HEK293 (cell line): ENCODE measurements at regions not wholly inside any gene's neighbourhood (a gene's known extent, or its start where the extent isn't known, plus 50 kb on each side); places are given as distances from the start of the nearest gene placed in this dataset.

Experiments
- CTCF ChIA-PET: fragments of 350-600 bp; formaldehyde crosslinking; extraction: SDS; loops from one replicate; lab custom pipeline; 2021; ENCODE audit warnings: antibody characterized with exemption; lab: Yijun Ruan, JAX
- POLR2A ChIA-PET: fragments of 300-600 bp; formaldehyde crosslinking; extraction: SDS; loops from one replicate; lab custom pipeline; 2020; ENCODE audit warnings: antibody characterized with exemption, inconsistent platforms; lab: Yijun Ruan, JAX
- H3K27ac ChIP-seq: fragments of 200-500 bp; sonication (Bioruptor generic); 2 replicates; pipeline ENCODE4 v1.5.1; 2014; ENCODE audit warnings: low read depth, low read length, control low read depth, inconsistent platforms; ENCODE audit errors: extremely low read depth
- H3K36me3 ChIP-seq, 2 experiments: fragments of 200-500 bp in 1 of 2; sonication (Bioruptor generic) in 1 of 2; 1 replicate in 1 of 2; 2 replicates in 1 of 2; pipeline ENCODE4 v1.5.1; 2014 to 2017; ENCODE audit warnings: inconsistent platforms in 2 of 2, low read length in 2 of 2; ENCODE audit not compliant: control insufficient read depth in 2 of 2, insufficient read depth in 1 of 2
- H3K4me1 ChIP-seq: fragments of 200-500 bp; sonication (Bioruptor generic); 2 replicates; pipeline ENCODE4 v1.5.1; 2014; ENCODE audit warnings: mild to moderate bottlenecking, low read length, inconsistent platforms; ENCODE audit not compliant: control insufficient read depth, insufficient read depth
- H3K4me3 ChIP-seq: 2 replicates; pipeline ENCODE4 v1.5.1; 2011; ENCODE audit warnings: low read depth, mild to moderate bottlenecking, control low read depth, low read length, moderate library complexity
- H3K9me3 ChIP-seq: fragments of 200-500 bp; sonication (Bioruptor generic); 2 replicates; pipeline ENCODE4 v1.5.1; 2014; ENCODE audit warnings: low read depth, low read length, inconsistent platforms; ENCODE audit not compliant: control insufficient read depth, insufficient read depth
- MYNN ChIP-seq: fragments of 450-650 bp; formaldehyde crosslinking; IDR thresholded peaks from 2 replicates; pipeline ENCODE4 v1.5.1; 2016; ENCODE audit warnings: missing biosample characterization, missing genetic modification characterization, borderline replicate concordance
- OVOL3 ChIP-seq: fragments of 450-650 bp; formaldehyde crosslinking; IDR thresholded peaks from 2 replicates; pipeline ENCODE4 v1.5.1; 2016; ENCODE audit warnings: missing biosample characterization, missing genetic modification characterization
- REST ChIP-seq: fragments of 450-650 bp; formaldehyde crosslinking; IDR thresholded peaks from 2 replicates; pipeline ENCODE4 v1.5.1; 2016; ENCODE audit warnings: missing biosample characterization, missing genetic modification characterization
- ZBTB17 ChIP-seq: fragments of 450-650 bp; formaldehyde crosslinking; IDR thresholded peaks from 2 replicates; pipeline ENCODE4 v1.5.1; 2016; ENCODE audit warnings: missing biosample characterization, missing genetic modification characterization
- ZBTB8A ChIP-seq: fragments of 450-650 bp; formaldehyde crosslinking; IDR thresholded peaks from 2 replicates; pipeline ENCODE4 v1.5.1; 2016; ENCODE audit warnings: missing biosample characterization, missing genetic modification characterization
- ZNF132 ChIP-seq: fragments of 450-650 bp; formaldehyde crosslinking; IDR thresholded peaks from 2 replicates; pipeline ENCODE4 v1.5.1; 2017; ENCODE audit warnings: missing biosample characterization, missing genetic modification characterization, borderline replicate concordance
- ZNF140 ChIP-seq: fragments of 450-650 bp; formaldehyde crosslinking; IDR thresholded peaks from 2 replicates; pipeline ENCODE4 v1.5.1; 2016; ENCODE audit warnings: missing biosample characterization, missing genetic modification characterization
- ZNF157 ChIP-seq: fragments of 450-650 bp; formaldehyde crosslinking; IDR thresholded peaks from 2 replicates; pipeline ENCODE4 v1.5.1; 2016; ENCODE audit warnings: missing biosample characterization, missing genetic modification characterization
- ZNF2 ChIP-seq: fragments of 450-650 bp; formaldehyde crosslinking; IDR thresholded peaks from 2 replicates; pipeline ENCODE4 v1.5.1; 2016; ENCODE audit warnings: missing biosample characterization, missing genetic modification characterization
- ZNF214 ChIP-seq: fragments of 450-650 bp; formaldehyde crosslinking; IDR thresholded peaks from 2 replicates; pipeline ENCODE4 v1.5.1; 2017; ENCODE audit warnings: missing biosample characterization, mild to moderate bottlenecking, missing genetic modification characterization, borderline replicate concordance
- ZNF24 ChIP-seq: fragments of 450-650 bp; formaldehyde crosslinking; IDR thresholded peaks from 2 replicates; pipeline ENCODE4 v1.5.1; 2016; ENCODE audit warnings: missing biosample characterization, missing genetic modification characterization
- ZNF423 ChIP-seq: fragments of 450-650 bp; formaldehyde crosslinking; IDR thresholded peaks from 2 replicates; pipeline ENCODE4 v1.5.1; 2016; ENCODE audit warnings: missing biosample characterization, missing genetic modification characterization
- ZNF510 ChIP-seq: fragments of 450-650 bp; formaldehyde crosslinking; IDR thresholded peaks from 2 replicates; pipeline ENCODE4 v1.5.1; 2018; ENCODE audit warnings: mild to moderate bottlenecking, missing genetic modification characterization, missing biosample characterization; ENCODE audit not compliant: insufficient replicate concordance
- ZNF518A ChIP-seq: fragments of 450-650 bp; formaldehyde crosslinking; conservative IDR thresholded peaks from 2 replicates; pipeline ENCODE4 v1.5.1; 2016; ENCODE audit warnings: low read depth, missing biosample characterization, missing genetic modification characterization
- ZNF548 ChIP-seq: fragments of 450-650 bp; formaldehyde crosslinking; IDR thresholded peaks from 2 replicates; pipeline ENCODE4 v1.5.1; 2016; ENCODE audit warnings: missing biosample characterization, missing genetic modification characterization
- ZNF549 ChIP-seq: fragments of 450-650 bp; IDR thresholded peaks from 2 replicates; pipeline ENCODE4 v1.5.1; 2018; ENCODE audit warnings: missing biosample characterization, missing genetic modification characterization, mild to moderate bottlenecking, inconsistent platforms, moderate library complexity
- ZNF561 ChIP-seq: fragments of 450-650 bp; IDR thresholded peaks from 2 replicates; pipeline ENCODE4 v1.5.1; 2018; ENCODE audit warnings: missing biosample characterization, missing genetic modification characterization, borderline replicate concordance
- ZNF585B ChIP-seq: fragments of 450-650 bp; formaldehyde crosslinking; IDR thresholded peaks from 2 replicates; pipeline ENCODE4 v1.5.1; 2016; ENCODE audit warnings: missing biosample characterization, missing genetic modification characterization
- ZNF629 ChIP-seq: fragments of 450-650 bp; formaldehyde crosslinking; IDR thresholded peaks from 2 replicates; pipeline ENCODE4 v1.5.1; 2017; ENCODE audit warnings: missing biosample characterization, missing genetic modification characterization
- ZNF670 ChIP-seq: fragments of 450-650 bp; formaldehyde crosslinking; IDR thresholded peaks from 2 replicates; pipeline ENCODE4 v1.5.1; 2016; ENCODE audit warnings: missing biosample characterization, missing genetic modification characterization, low read depth
- ZNF677 ChIP-seq: fragments of 450-650 bp; IDR thresholded peaks from 2 replicates; pipeline ENCODE4 v1.5.0; 2018; ENCODE audit warnings: missing biosample characterization, mild to moderate bottlenecking, missing genetic modification characterization, moderate library complexity
- ZNF701 ChIP-seq: fragments of 450-650 bp; formaldehyde crosslinking; IDR thresholded peaks from 2 replicates; pipeline ENCODE4 v1.5.1; 2016; ENCODE audit warnings: missing biosample characterization, missing genetic modification characterization
- ZNF704 ChIP-seq: fragments of 450-650 bp; formaldehyde crosslinking; IDR thresholded peaks from 2 replicates; pipeline ENCODE4 v1.5.1; 2016; ENCODE audit warnings: missing biosample characterization, missing genetic modification characterization
- ZNF785 ChIP-seq: fragments of 450-650 bp; formaldehyde crosslinking; IDR thresholded peaks from 2 replicates; pipeline ENCODE4 v1.5.1; 2016; ENCODE audit warnings: missing biosample characterization, missing genetic modification characterization
- ZNF792 ChIP-seq: fragments of 450-650 bp; formaldehyde crosslinking; IDR thresholded peaks from 2 replicates; pipeline ENCODE4 v1.5.1; 2016; ENCODE audit warnings: missing biosample characterization, missing genetic modification characterization

GRCh38 chr3:177789500-177789899 is 592.2 kb upstream of the TBL1XR1 start:
- no peak for TF ChIP-seq ZBTB8A
- no peak for TF ChIP-seq ZNF785 (tag by site-specific recombination)
- TF ChIP-seq ZNF24, result no peak
- TF ChIP-seq ZNF629 (tag by site-specific recombination), result no peak
- no peak for TF ChIP-seq ZNF670 (tag by site-specific recombination)
- no peak for TF ChIP-seq ZNF585B (tag by site-specific recombination)
- no peak for TF ChIP-seq OVOL3 (tag by site-specific recombination)
- no peak for TF ChIP-seq ZNF423 (tag by site-specific recombination)
- TF ChIP-seq ZNF132 (tag by site-specific recombination), result no peak
- no peak for TF ChIP-seq REST
- no peak for TF ChIP-seq ZNF140
- Histone ChIP-seq H3K9me3 (no peaks in the 10 kb centered on the region), H3K27ac (no peak overlapping the region), H3K4me3 (no peak overlapping the region), H3K4me1 (no peaks in the 10 kb centered on the region), H3K36me3 (no peaks in the 10 kb centered on the region)
- ChIA-PET CTCF (no interaction called here), POLR2A (no interaction called here)

- H3K36me3 ChIP-seq, result no peaks in the 10 kb centered on the region
- TF ChIP-seq ZNF677 (tag by site-specific recombination) (no peak), ZNF548 (tag by site-specific recombination) (no peak), ZNF704 (tag by site-specific recombination) (no peak), ZNF549 (tag by site-specific recombination) (no peak), ZNF701 (no peak), ZNF561 (tag by site-specific recombination) (no peak), ZNF2 (tag by site-specific recombination) (no peak)
- TF ChIP-seq, all 188 proteins: peak for 0
- H3K27ac ChIP-seq, result no peak overlapping the region
- no peaks in the 10 kb centered on the region for H3K4me1 ChIP-seq
- ChIA-PET CTCF (no interaction called here), POLR2A (no interaction called here)
- H3K4me3 ChIP-seq, result no peak overlapping the region
- no peaks in the 10 kb centered on the region for H3K9me3 ChIP-seq
Measured at GRCh38 chr3:177792311-177793030, 595.2 kb upstream of the TBL1XR1 start.

GRCh38 chr3:177793451-177793850 is 596.2 kb upstream of the TBL1XR1 start:
- no peaks in the 10 kb centered on the region for H3K4me1 ChIP-seq
- ChIA-PET POLR2A (no interaction called here), CTCF (no interaction called here)
- no peaks in the 10 kb centered on the region for H3K9me3 ChIP-seq
- H3K27ac ChIP-seq, result no peak overlapping the region
- H3K36me3 ChIP-seq, result no peaks in the 10 kb centered on the region
- no peak overlapping the region for H3K4me3 ChIP-seq
- TF ChIP-seq ZNF214, result no peak
- TF ChIP-seq ZBTB17 (tag by site-specific recombination), result no peak
- TF ChIP-seq ZNF518A (tag by site-specific recombination), result no peak
- TF ChIP-seq MYNN (tag by site-specific recombination), result no peak
- TF ChIP-seq ZNF157 (tag by site-specific recombination), result no peak
- TF ChIP-seq ZNF792 (tag by site-specific recombination), result no peak
- no peak for TF ChIP-seq ZNF510 (tag by site-specific recombination)
